ENCODE measurements at regions not wholly inside any gene's neighbourhood (a gene's known extent, or its start where the extent isn't known, plus 50 kb on each side); places are given as distances from the start of the nearest gene placed in this dataset.

GRCh38 chr2:37771600-37772088, 100.2 kb upstream of the CDC42EP3 start:
- TF ChIP-seq REST (IDR thresholded peaks at IDR 0.05; ENCODE audit: insufficient read depth in 1 of 2, low read depth in 2 of 2, low read length in 2 of 2) (no peak), SIN3A (IDR thresholded peaks at IDR 0.05; ENCODE audit: borderline replicate concordance, insufficient read depth, low read length) (no peak)

GRCh38 chr2:37773371-37774130, 102.1 kb upstream of the CDC42EP3 start:
- no peak for TF ChIP-seq TAF1 (IDR thresholded peaks at IDR 0.05; ENCODE audit: borderline replicate concordance, insufficient read depth, low read length)

- no peak for TF ChIP-seq REST (IDR thresholded peaks at IDR 0.05; ENCODE audit: insufficient read depth in 1 of 2, low read depth in 2 of 2, low read length in 2 of 2)
- no peak for TF ChIP-seq FOXP2 (optimal IDR thresholded peaks at IDR 0.05; ENCODE audit: borderline replicate concordance, extremely low read depth, extremely low read length, insufficient read depth)
- TF ChIP-seq SIN3A (IDR thresholded peaks at IDR 0.05; ENCODE audit: borderline replicate concordance, insufficient read depth, low read length): no peak
- TF ChIP-seq POLR2AphosphoS5 (IDR thresholded peaks at IDR 0.05; ENCODE audit: low read depth, low read length): no peak
- no peak for TF ChIP-seq TAF1 (IDR thresholded peaks at IDR 0.05; ENCODE audit: borderline replicate concordance, insufficient read depth, low read length)
Measured at GRCh38 chr2:37774976-37775907, 103.8 kb upstream of the CDC42EP3 start.

GRCh38 chr2:37775908-37776250, 104.4 kb upstream of the CDC42EP3 start:
- TF ChIP-seq POLR2AphosphoS5 (IDR thresholded peaks at IDR 0.05; ENCODE audit: low read depth, low read length): no peak
- TF ChIP-seq REST (IDR thresholded peaks at IDR 0.05; ENCODE audit: insufficient read depth in 1 of 2, low read depth in 2 of 2, low read length in 2 of 2): no peak
- TF ChIP-seq SIN3A (IDR thresholded peaks at IDR 0.05; ENCODE audit: borderline replicate concordance, insufficient read depth, low read length): no peak
- TF ChIP-seq FOXP2 (optimal IDR thresholded peaks at IDR 0.05; ENCODE audit: borderline replicate concordance, extremely low read depth, extremely low read length, insufficient read depth): no peak
- no peak for TF ChIP-seq TAF1 (IDR thresholded peaks at IDR 0.05; ENCODE audit: borderline replicate concordance, insufficient read depth, low read length)

GRCh38 chr2:37776487-37776886, 105.0 kb upstream of the CDC42EP3 start:
- no peak for TF ChIP-seq SIN3A (IDR thresholded peaks at IDR 0.05; ENCODE audit: borderline replicate concordance, insufficient read depth, low read length)
- TF ChIP-seq FOXP2 (optimal IDR thresholded peaks at IDR 0.05; ENCODE audit: borderline replicate concordance, extremely low read depth, extremely low read length, insufficient read depth): no peak
- TF ChIP-seq REST (IDR thresholded peaks at IDR 0.05; ENCODE audit: insufficient read depth in 1 of 2, low read depth in 2 of 2, low read length in 2 of 2): no peak
- no peak for TF ChIP-seq POLR2AphosphoS5 (IDR thresholded peaks at IDR 0.05; ENCODE audit: low read depth, low read length)
- no peak for TF ChIP-seq TAF1 (IDR thresholded peaks at IDR 0.05; ENCODE audit: borderline replicate concordance, insufficient read depth, low read length)
